Panc1 (cell line): ENCODE measurements at regions not wholly inside any gene's neighbourhood (a gene's known extent, or its start where the extent isn't known, plus 50 kb on each side); places are given as distances from the start of the nearest gene placed in this dataset.

ENCODE experiments used
- POLR2AphosphoS5 ChIP-seq: IDR thresholded peaks from 2 replicates; pipeline ENCODE4 v1.6.1; 2012; ENCODE audit warnings: mild to moderate bottlenecking, low read depth, low read length, moderate library complexity
- TF ChIP-seq, protein P1 (sequence below): fragments of 450-650 bp; IDR thresholded peaks from 2 replicates; pipeline ENCODE4 v1.5.1; 2017; ENCODE audit warnings: mild to moderate bottlenecking

DNA sequence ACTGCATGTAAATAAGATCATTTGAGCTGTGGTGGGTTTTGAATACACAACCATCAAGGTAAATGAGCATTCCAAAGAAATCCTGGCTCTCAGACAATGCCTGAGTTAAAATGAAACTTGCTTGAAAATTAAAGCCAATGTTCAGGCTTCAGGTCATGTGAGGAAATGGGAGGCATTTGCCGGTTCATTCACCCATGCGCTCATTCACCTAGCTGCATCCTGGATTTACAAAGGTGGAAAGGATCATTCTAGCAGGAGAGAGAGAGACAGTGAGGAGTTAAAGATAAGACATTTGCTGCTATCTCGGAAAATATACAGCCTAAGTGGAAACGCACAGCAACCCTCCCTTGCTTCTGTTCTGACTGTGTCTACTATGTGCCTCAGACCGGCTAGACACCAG lies 143.8 kb upstream of the KLF4 start:
- TF ChIP-seq, protein P1, sequence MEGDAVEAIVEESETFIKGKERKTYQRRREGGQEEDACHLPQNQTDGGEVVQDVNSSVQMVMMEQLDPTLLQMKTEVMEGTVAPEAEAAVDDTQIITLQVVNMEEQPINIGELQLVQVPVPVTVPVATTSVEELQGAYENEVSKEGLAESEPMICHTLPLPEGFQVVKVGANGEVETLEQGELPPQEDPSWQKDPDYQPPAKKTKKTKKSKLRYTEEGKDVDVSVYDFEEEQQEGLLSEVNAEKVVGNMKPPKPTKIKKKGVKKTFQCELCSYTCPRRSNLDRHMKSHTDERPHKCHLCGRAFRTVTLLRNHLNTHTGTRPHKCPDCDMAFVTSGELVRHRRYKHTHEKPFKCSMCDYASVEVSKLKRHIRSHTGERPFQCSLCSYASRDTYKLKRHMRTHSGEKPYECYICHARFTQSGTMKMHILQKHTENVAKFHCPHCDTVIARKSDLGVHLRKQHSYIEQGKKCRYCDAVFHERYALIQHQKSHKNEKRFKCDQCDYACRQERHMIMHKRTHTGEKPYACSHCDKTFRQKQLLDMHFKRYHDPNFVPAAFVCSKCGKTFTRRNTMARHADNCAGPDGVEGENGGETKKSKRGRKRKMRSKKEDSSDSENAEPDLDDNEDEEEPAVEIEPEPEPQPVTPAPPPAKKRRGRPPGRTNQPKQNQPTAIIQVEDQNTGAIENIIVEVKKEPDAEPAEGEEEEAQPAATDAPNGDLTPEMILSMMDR, result no peak
- no peak for TF ChIP-seq POLR2AphosphoS5
